ENCODE measurements at regions not wholly inside any gene's neighbourhood (a gene's known extent, or its start where the extent isn't known, plus 50 kb on each side); places are given as distances from the start of the nearest gene placed in this dataset.

DNA sequence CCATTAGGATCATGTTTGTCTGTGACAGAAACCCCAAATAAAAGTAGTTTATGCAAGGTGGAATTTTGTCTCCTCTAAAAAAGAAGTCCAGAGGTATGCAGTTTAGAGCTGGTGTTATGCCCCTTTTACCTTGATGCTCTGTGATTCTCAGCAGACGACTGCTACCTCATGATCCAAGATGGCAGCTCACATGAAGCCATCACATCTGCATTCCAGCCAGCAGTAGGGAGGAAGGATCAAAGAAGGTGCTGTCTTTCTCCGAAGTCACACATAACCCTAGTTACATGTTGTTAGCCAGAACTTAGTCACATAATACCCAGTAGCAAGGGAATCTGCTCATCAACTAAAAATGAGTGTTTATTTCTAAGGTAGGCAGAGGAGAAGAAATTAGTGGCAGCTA is 135.7 kb upstream of the HS3ST2 start:
- POLR2A ChIA-PET, result no interaction called here
- Mint-ChIP-seq H3K27me3 (peaks cover 3% of the 10 kb centered on the region), H3K9me3 (ENCODE audit: insufficient read depth) (no peaks in the 10 kb centered on the region), H3K4me1 (no peaks in the 10 kb centered on the region), H3K4me3 (no peak overlapping the region), H3K27ac (no peak overlapping the region)
- peaks cover 0 to 53% (median 17%) of the 10 kb centered on the region in 4 experiments for H3K27me3 ChIP-seq (replicated peaks in 1 of 4; ENCODE audit: control extremely low read depth in 1 of 4, control insufficient read depth in 3 of 4, insufficient read depth in 4 of 4, low read length in 3 of 4)
- CTCF ChIA-PET, result interaction anchor here (1.0 kb wide), 1 partner anchor 11 kb away, joined by 5 read pairs; no protein-coding TSS in a partner anchor
- H2AFZ ChIP-seq (ENCODE audit: insufficient read depth, low read depth, low read length, poor library complexity, severe bottlenecking), result no peak overlapping the region
- no peak overlapping the region for H3K4me2 ChIP-seq (replicated peaks; ENCODE audit: low read depth, low read length, poor library complexity, severe bottlenecking)
- intact Hi-C loops (cut with micrococcal nuclease), result no loop called here
- H3K79me2 ChIP-seq (ENCODE audit: control insufficient read depth, insufficient read depth, low read length), result no peaks in the 10 kb centered on the region
- DNase-seq (no peak), ATAC-seq (ENCODE audit: low read depth) (no peak)
- H3K9ac ChIP-seq (ENCODE audit: low read length), result no peak overlapping the region
- H3K9me3 ChIP-seq (ENCODE audit: control extremely low read depth in 1 of 3, control insufficient read depth in 2 of 3, insufficient read depth in 1 of 3, low read length in 2 of 3), result peaks cover 0 to 2% (median 0%) of the 10 kb centered on the region in 3 donors
- WGBS (ENCODE audit: insufficient coverage), result 100% methylated on average over 1 of the region's 2 CpGs
- no peaks in the 10 kb centered on the region for H4K20me1 ChIP-seq (ENCODE audit: control insufficient read depth, insufficient read depth, low read length, poor library complexity, severe bottlenecking)
- H3K27ac ChIP-seq (ENCODE audit: low read length in 2 of 2), result no peak overlapping the region
- TF ChIP-seq EZH2 (IDR thresholded peaks at IDR 0.05; ENCODE audit: borderline replicate concordance, insufficient read depth, low read depth, low read length, poor library complexity, severe bottlenecking) (no peak), CTCF (IDR thresholded peaks at IDR 0.05) (no peak)
- no peaks in the 10 kb centered on the region for H3K36me3 ChIP-seq (replicated peaks in 1 of 2; ENCODE audit: control extremely low read depth in 1 of 2, control insufficient read depth in 1 of 2, extremely low read depth in 1 of 2, insufficient read depth in 2 of 2, low read length in 1 of 2)
- H3K4me1 ChIP-seq (ENCODE audit: control insufficient read depth in 2 of 2, insufficient read depth in 2 of 2, low read length in 2 of 2), result peaks cover 0 to 3% of the 10 kb centered on the region in 2 donors
- no peak overlapping the region for H3K4me3 ChIP-seq (ENCODE audit: control extremely low read depth in 1 of 5, extremely low read depth in 1 of 5, insufficient read depth in 1 of 5, low read depth in 2 of 5, low read length in 4 of 5)

- H3K4me3 Mint-ChIP-seq, result no peak overlapping the region
- no peak overlapping the region for H3K27ac Mint-ChIP-seq
Observed at GRCh38 chr16:22681554-22682291, 132.2 kb upstream of the HS3ST2 start.

More at GRCh38 chr16:22681554-22682291, 132.2 kb upstream of the HS3ST2 start:
- H4K20me1 ChIP-seq (ENCODE audit: control insufficient read depth, insufficient read depth, low read length, poor library complexity, severe bottlenecking), result no peaks in the 10 kb centered on the region
- peaks cover 7% of the 10 kb centered on the region for H3K27me3 Mint-ChIP-seq
- no peak overlapping the region for H3K4me2 ChIP-seq (replicated peaks; ENCODE audit: low read depth, low read length, poor library complexity, severe bottlenecking)
- H3K27me3 ChIP-seq (replicated peaks in 1 of 4; ENCODE audit: control extremely low read depth in 1 of 4, control insufficient read depth in 3 of 4, insufficient read depth in 4 of 4, low read length in 3 of 4), result peaks cover 0 to 46% (median 15%) of the 10 kb centered on the region in 4 experiments
- H3K36me3 ChIP-seq (replicated peaks in 1 of 2; ENCODE audit: control extremely low read depth in 1 of 2, control insufficient read depth in 1 of 2, extremely low read depth in 1 of 2, insufficient read depth in 2 of 2, low read length in 1 of 2), result no peaks in the 10 kb centered on the region
- peaks cover 3% of the 10 kb centered on the region for H3K4me1 Mint-ChIP-seq
- H3K9ac ChIP-seq (ENCODE audit: low read length), result no peak overlapping the region
- H3K9me3 ChIP-seq (ENCODE audit: control extremely low read depth in 1 of 3, control insufficient read depth in 2 of 3, insufficient read depth in 1 of 3, low read length in 2 of 3), result peaks cover 0 to 5% (median 2%) of the 10 kb centered on the region in 3 donors
- H3K27ac ChIP-seq (ENCODE audit: low read length in 2 of 2), result no peak overlapping the region
- no peaks in the 10 kb centered on the region for H3K79me2 ChIP-seq (ENCODE audit: control insufficient read depth, insufficient read depth, low read length)
- CTCF ChIA-PET, result interaction anchor here (0.6 to 1.7 kb wide), 3 partner anchors 1470 to 1904 kb away, joined by 3 to 4 read pairs (median 4); partner anchors contain the start of gene ZP2
- no peak overlapping the region for H2AFZ ChIP-seq (ENCODE audit: insufficient read depth, low read depth, low read length, poor library complexity, severe bottlenecking)
- POLR2A ChIA-PET, result no interaction called here
- 94% methylated on average over 16 of the region's 17 CpGs for WGBS (ENCODE audit: insufficient coverage)
- intact Hi-C loops (cut with micrococcal nuclease), result no loop called here
- no peak for ATAC-seq (ENCODE audit: low read depth)
- H3K4me1 ChIP-seq (ENCODE audit: control insufficient read depth in 2 of 2, insufficient read depth in 2 of 2, low read length in 2 of 2), result peaks cover 0 to 3% of the 10 kb centered on the region in 2 donors
- DNase-seq, result no peak
- H3K9me3 Mint-ChIP-seq (ENCODE audit: insufficient read depth), result no peaks in the 10 kb centered on the region
- no peak overlapping the region for H3K4me3 ChIP-seq (ENCODE audit: control extremely low read depth in 1 of 5, extremely low read depth in 1 of 5, insufficient read depth in 1 of 5, low read depth in 2 of 5, low read length in 4 of 5)
- no peak for TF ChIP-seq EZH2 (IDR thresholded peaks at IDR 0.05; ENCODE audit: borderline replicate concordance, insufficient read depth, low read depth, low read length, poor library complexity, severe bottlenecking)
- no peak for TF ChIP-seq CTCF (IDR thresholded peaks at IDR 0.05)

All from B cell (primary cell).